Natural killer cell treated with Interleukin-12 subunit alpha and Interleukin-12 subunit beta and Interleukin-15 and Interleukin-18, amount 100 ng/mL, for 72 hours (primary cell): ENCODE measurements at regions not wholly inside any gene's neighbourhood (a gene's known extent, or its start where the extent isn't known, plus 50 kb on each side); places are given as distances from the start of the nearest gene placed in this dataset.

Experiments
- ATAC-seq, 2 donors: fragments of 150-1000 bp; cut with Tn5 transposase in 1 of 2; sonication (Bioruptor Pico), chemical (Tn5 transposase) in 1 of 2; 2 replicates each; pipeline ENCODE4 v1.10.0; 2021
- DNase-seq: peaks from one replicate; pipeline ENCODE4 v3.0.0; 2022; ENCODE audit warnings: low spot score
- H3K27ac Mint-ChIP-seq, 2 donors: 1 replicate in 1 of 2; 2 replicates in 1 of 2; pipeline ENCODE4 v1.8.0; 2022; ENCODE audit warnings: mixed read lengths in 2 of 2, mild to moderate bottlenecking in 1 of 2, moderate library complexity in 1 of 2
- H3K27me3 Mint-ChIP-seq, 2 donors: 1 replicate in 1 of 2; 2 replicates in 1 of 2; pipeline ENCODE4 v1.8.0; 2022; ENCODE audit warnings: mixed read lengths in 2 of 2
- H3K36me3 Mint-ChIP-seq: one replicate; pipeline ENCODE4 v1.8.0; 2022; ENCODE audit warnings: mixed read lengths
- H3K4me1 Mint-ChIP-seq, 2 donors: 1 replicate in 1 of 2; 2 replicates in 1 of 2; pipeline ENCODE4 v1.8.0; 2022; ENCODE audit warnings: low read depth in 2 of 2, mixed read lengths in 2 of 2, mild to moderate bottlenecking in 1 of 2
- H3K4me3 Mint-ChIP-seq: one replicate; pipeline ENCODE4 v1.8.0; 2022; ENCODE audit warnings: mixed read lengths
- H3K9me3 Mint-ChIP-seq: 2 replicates; pipeline ENCODE4 v1.8.0; 2022; ENCODE audit warnings: mixed read lengths

GRCh38 chr2:104702031-104702850 lies 151.7 kb upstream of the POU3F3 start:
- no peak overlapping the region for H3K27ac Mint-ChIP-seq
- no peaks in the 10 kb centered on the region for H3K36me3 Mint-ChIP-seq
- no peak for DNase-seq
- peaks cover 0 to 8% of the 10 kb centered on the region in 2 donors for H3K27me3 Mint-ChIP-seq
- ATAC-seq = no peak
- H3K9me3 Mint-ChIP-seq = no peaks in the 10 kb centered on the region
- H3K4me1 Mint-ChIP-seq = no peaks in the 10 kb centered on the region
- H3K4me3 Mint-ChIP-seq = no peak overlapping the region

- H3K27ac Mint-ChIP-seq = no peak overlapping the region
- ATAC-seq (no peak), DNase-seq (no peak)
- H3K36me3 Mint-ChIP-seq = no peaks in the 10 kb centered on the region
- H3K9me3 Mint-ChIP-seq = no peaks in the 10 kb centered on the region
- no peaks in the 10 kb centered on the region for H3K4me1 Mint-ChIP-seq
- H3K27me3 Mint-ChIP-seq = peaks cover 0 to 6% of the 10 kb centered on the region in 2 donors
- H3K4me3 Mint-ChIP-seq = no peak overlapping the region
These were observed 150.2 kb upstream of the POU3F3 start for GRCh38 chr2:104703669-104704068.

GRCh38 chr2:104704496-104705245 lies 149.2 kb upstream of the POU3F3 start:
- Mint-ChIP-seq H3K36me3 (no peaks in the 10 kb centered on the region), H3K27me3 (peaks cover 0 to 6% of the 10 kb centered on the region in 2 donors), H3K9me3 (no peaks in the 10 kb centered on the region), H3K27ac (no peak overlapping the region), H3K4me1 (no peaks in the 10 kb centered on the region), H3K4me3 (no peak overlapping the region)
- ATAC-seq = peak in 1 of 2 donors; percentile 45
- no peak for DNase-seq

DNA sequence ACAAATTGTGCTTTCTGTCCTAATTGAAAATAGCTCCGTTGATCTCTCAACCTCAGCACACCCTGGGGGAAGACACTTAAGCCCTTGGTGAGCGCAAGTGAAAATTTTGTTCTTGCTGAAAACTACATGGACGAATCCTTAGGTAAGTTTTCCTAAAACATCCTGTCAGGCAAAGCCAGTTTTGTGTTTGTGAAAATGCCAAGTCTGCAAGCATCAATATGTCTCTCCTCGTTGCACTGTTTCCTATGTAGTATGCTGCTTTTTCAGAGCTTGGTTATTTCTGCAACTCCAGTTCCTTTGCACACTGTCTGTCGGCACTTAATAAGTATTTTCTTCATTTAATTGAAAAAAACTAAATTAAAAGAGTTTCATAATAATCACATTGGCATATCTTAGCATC lies 146.9 kb upstream of the POU3F3 start:
- peaks cover 0 to 6% of the 10 kb centered on the region in 2 donors for H3K27me3 Mint-ChIP-seq
- no peak for ATAC-seq
- DNase-seq = no peak
- H3K9me3 Mint-ChIP-seq = no peaks in the 10 kb centered on the region
- no peaks in the 10 kb centered on the region for H3K36me3 Mint-ChIP-seq
- no peaks in the 10 kb centered on the region for H3K4me1 Mint-ChIP-seq
- H3K27ac Mint-ChIP-seq = no peak overlapping the region
- no peak overlapping the region for H3K4me3 Mint-ChIP-seq

- no peak overlapping the region for H3K4me3 Mint-ChIP-seq
- ATAC-seq = no peak
- H3K4me1 Mint-ChIP-seq = no peaks in the 10 kb centered on the region
- no peaks in the 10 kb centered on the region for H3K36me3 Mint-ChIP-seq
- H3K9me3 Mint-ChIP-seq = no peaks in the 10 kb centered on the region
- H3K27me3 Mint-ChIP-seq = peaks cover 0 to 8% of the 10 kb centered on the region in 2 donors
- no peak overlapping the region for H3K27ac Mint-ChIP-seq
- DNase-seq = no peak
These were observed 144.9 kb upstream of the POU3F3 start for GRCh38 chr2:104708967-104709366.

GRCh38 chr2:104716061-104716460 lies 137.9 kb upstream of the POU3F3 start:
- Mint-ChIP-seq H3K9me3 (no peaks in the 10 kb centered on the region), H3K27me3 (peaks cover 8 to 9% of the 10 kb centered on the region in 2 donors), H3K36me3 (no peaks in the 10 kb centered on the region), H3K4me3 (no peak overlapping the region), H3K4me1 (no peaks in the 10 kb centered on the region), H3K27ac (no peak overlapping the region)
- ATAC-seq (no peak), DNase-seq (no peak)

DNA sequence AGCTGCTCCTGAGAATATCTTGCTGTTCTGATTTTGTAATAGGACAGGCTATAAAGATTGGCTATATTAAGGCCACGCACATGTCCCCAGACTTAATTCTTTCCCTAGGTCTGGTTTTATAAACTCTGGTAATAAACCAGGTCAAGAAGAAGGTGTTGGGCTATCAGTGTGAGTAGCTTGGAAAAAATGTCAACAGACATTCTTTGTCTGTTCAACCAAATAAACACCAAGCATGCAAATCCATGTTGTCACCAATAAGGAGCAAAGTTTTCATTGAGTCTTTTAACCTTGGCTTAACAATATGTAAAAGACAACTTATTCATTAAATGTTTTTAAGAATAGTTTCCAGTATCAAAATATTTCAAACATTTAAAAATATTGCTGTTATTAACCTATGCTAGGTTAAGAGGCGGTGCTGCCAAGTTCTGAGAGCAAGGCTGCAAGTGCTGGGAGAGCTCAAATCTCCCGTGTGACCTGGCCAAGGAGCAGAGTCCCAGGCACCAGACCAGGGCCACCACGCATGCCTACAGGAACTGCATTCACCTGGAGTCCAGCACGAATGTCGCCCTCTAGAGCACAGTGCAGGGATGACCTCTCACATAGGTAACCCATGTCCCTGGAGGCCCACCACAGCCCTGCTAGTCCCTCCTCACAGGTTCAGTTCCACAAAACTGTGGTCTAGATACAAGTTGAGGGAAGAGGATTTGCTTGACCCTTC lies 120.5 kb upstream of the POU3F3 start:
- Mint-ChIP-seq H3K36me3 (no peaks in the 10 kb centered on the region), H3K4me1 (peaks cover 7 to 11% of the 10 kb centered on the region in 2 donors), H3K4me3 (no peak overlapping the region), H3K9me3 (peaks cover 4% of the 10 kb centered on the region), H3K27ac (no peak overlapping the region), H3K27me3 (peaks cover 5 to 7% of the 10 kb centered on the region in 2 donors)
- no peak for DNase-seq
- peak in 1 of 2 donors; percentile 27 for ATAC-seq

GRCh38 chr2:104734937-104735586 lies 118.9 kb upstream of the POU3F3 start:
- H3K9me3 Mint-ChIP-seq = peaks cover 4% of the 10 kb centered on the region
- H3K36me3 Mint-ChIP-seq = no peaks in the 10 kb centered on the region
- no peak overlapping the region for H3K27ac Mint-ChIP-seq
- DNase-seq = no peak
- H3K4me3 Mint-ChIP-seq = no peak overlapping the region
- ATAC-seq = no peak
- peaks cover 7 to 11% of the 10 kb centered on the region in 2 donors for H3K4me1 Mint-ChIP-seq
- H3K27me3 Mint-ChIP-seq = peaks cover 7 to 14% of the 10 kb centered on the region in 2 donors

DNA sequence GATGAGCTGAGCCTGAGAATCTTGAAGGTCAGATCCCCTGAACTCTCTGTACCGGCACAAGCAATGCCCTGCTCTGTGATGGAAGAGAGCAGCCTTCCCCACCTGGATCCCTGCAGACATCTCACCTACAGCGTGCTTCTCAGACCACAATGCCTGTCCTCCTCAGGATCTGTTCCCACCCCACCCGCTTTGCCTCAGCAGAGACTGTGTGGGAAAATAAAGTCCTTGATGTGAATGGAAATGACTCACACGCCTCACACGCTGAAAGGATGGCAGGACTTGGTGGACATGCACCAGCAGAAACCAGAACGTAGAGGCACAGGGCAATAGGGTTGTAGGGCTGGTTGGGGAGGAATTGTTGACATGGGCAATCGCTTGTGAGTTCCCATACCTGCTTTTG lies 117.9 kb upstream of the POU3F3 start:
- Mint-ChIP-seq H3K36me3 (no peaks in the 10 kb centered on the region), H3K4me1 (peaks cover 7 to 11% of the 10 kb centered on the region in 2 donors), H3K9me3 (peaks cover 4% of the 10 kb centered on the region), H3K4me3 (no peak overlapping the region), H3K27ac (no peak overlapping the region), H3K27me3 (peaks cover 7 to 14% of the 10 kb centered on the region in 2 donors)
- no peak for DNase-seq
- no peak for ATAC-seq

DNA sequence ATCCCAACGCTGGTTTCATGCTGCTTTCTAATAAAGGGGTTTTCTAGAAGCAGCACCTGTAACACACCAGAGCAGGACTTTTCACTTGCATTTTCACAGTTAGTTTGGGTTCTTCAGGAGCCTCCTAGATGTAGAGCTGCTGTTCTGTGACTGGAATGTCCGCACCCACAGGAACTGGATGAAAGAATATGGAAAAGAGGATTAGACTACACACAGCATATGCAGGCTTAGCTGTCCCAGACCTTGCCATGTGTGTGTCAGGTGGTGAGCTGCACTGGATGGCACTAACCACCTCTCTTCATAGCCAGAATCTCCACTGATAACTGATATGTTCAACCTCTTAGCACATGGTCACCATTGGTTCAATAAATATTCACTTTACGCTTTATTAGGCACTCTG lies 112.1 kb upstream of the POU3F3 start:
- no peaks in the 10 kb centered on the region for H3K9me3 Mint-ChIP-seq
- ATAC-seq = no peak
- H3K36me3 Mint-ChIP-seq = no peaks in the 10 kb centered on the region
- H3K27me3 Mint-ChIP-seq = peaks cover 2 to 8% of the 10 kb centered on the region in 2 donors
- no peak overlapping the region for H3K4me3 Mint-ChIP-seq
- H3K4me1 Mint-ChIP-seq = no peaks in the 10 kb centered on the region
- DNase-seq = no peak
- H3K27ac Mint-ChIP-seq = no peak overlapping the region

DNA sequence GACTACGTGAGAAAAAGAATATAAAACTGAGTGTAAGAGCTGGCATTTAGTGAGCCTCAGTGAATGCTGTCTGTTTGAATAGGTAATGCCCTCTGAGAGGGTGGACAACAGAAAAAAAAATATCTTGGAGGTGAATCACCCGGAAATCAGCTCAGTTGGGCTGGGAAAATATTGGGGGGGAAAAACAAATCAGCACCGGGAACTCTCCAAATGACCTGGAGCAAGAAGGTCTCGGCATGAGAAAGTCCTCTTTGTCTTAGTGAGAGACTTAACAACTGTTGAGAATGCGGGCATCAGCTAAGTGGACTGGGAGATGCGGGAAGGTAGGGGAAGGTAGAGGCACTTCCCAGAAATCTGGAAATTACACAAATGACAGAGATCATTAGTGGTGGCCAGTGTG lies 109.4 kb upstream of the POU3F3 start:
- H3K36me3 Mint-ChIP-seq = no peaks in the 10 kb centered on the region
- H3K9me3 Mint-ChIP-seq = no peaks in the 10 kb centered on the region
- H3K27ac Mint-ChIP-seq = no peak overlapping the region
- H3K4me1 Mint-ChIP-seq = no peaks in the 10 kb centered on the region
- no peak overlapping the region for H3K4me3 Mint-ChIP-seq
- DNase-seq (no peak), ATAC-seq (no peak)
- no peaks in the 10 kb centered on the region for H3K27me3 Mint-ChIP-seq

DNA sequence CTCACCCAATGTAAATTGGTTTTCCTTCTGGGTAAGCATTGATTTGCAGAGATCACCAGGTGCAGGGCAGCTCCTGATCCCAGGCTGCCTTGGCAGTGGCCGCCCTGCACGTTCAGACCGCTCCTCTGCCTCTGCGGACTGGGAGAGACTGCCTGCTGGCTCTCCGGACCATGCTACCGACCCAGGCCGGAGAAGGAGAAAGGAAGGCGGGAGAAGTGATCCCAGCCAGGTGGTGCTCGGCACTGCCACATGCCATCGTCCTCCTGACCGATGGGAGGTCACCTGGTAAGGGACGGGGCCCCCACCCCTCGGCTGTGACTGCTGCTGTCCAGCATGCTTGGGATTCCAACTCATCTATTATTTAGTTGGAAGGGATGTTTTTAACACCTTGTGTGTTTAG lies 108.1 kb upstream of the POU3F3 start:
- H3K27me3 Mint-ChIP-seq = no peaks in the 10 kb centered on the region
- ATAC-seq = no peak

GRCh38 chr2:104746299-104746698 lies 107.6 kb upstream of the POU3F3 start:
- no peaks in the 10 kb centered on the region for H3K27me3 Mint-ChIP-seq
- DNase-seq (no peak), ATAC-seq (no peak)
- H3K27ac Mint-ChIP-seq = no peak overlapping the region
- no peak overlapping the region for H3K4me3 Mint-ChIP-seq
- H3K4me1 Mint-ChIP-seq = no peaks in the 10 kb centered on the region
- H3K9me3 Mint-ChIP-seq = no peaks in the 10 kb centered on the region
- H3K36me3 Mint-ChIP-seq = no peaks in the 10 kb centered on the region

More for the DNA sequence above, 108.1 kb upstream of the POU3F3 start:
- Mint-ChIP-seq H3K27ac (no peak overlapping the region), H3K4me1 (no peaks in the 10 kb centered on the region), H3K36me3 (no peaks in the 10 kb centered on the region), H3K9me3 (no peaks in the 10 kb centered on the region), H3K4me3 (no peak overlapping the region)
- no peak for DNase-seq
